CD4-positive, alpha-beta T cell (primary cell): ENCODE measurements at regions not wholly inside any gene's neighbourhood (a gene's known extent, or its start where the extent isn't known, plus 50 kb on each side); places are given as distances from the start of the nearest gene placed in this dataset.

Experiments
- ATAC-seq: fragments of 200-7000 bp; cut with Tn5 transposase; one replicate; pipeline ENCODE4 v1.10.0; 2022; ENCODE audit warnings: mild to moderate bottlenecking; ENCODE audit not compliant: poor library complexity
- CTCF ChIA-PET: fragments of 350-600 bp; sonication (Branson Sonifier 250); formaldehyde crosslinking; loops from one replicate; lab custom pipeline; 2021; ENCODE audit warnings: antibody characterized with exemption, inconsistent platforms; lab: Charles Lee
- POLR2A ChIA-PET: fragments of 350-600 bp; sonication (Branson Sonifier 250); formaldehyde crosslinking; loops from one replicate; lab custom pipeline; 2021; ENCODE audit warnings: antibody characterized with exemption, inconsistent platforms; lab: Charles Lee
- DNase-seq, 14 experiments: peaks; one replicate each; pipeline ENCODE4 v3.0.0-alpha.2; 2013 to 2020; ENCODE audit warnings: mixed read lengths in 2 of 14
- H3K27ac ChIP-seq, 2 donors: one replicate each; pipeline versions ENCODE4 v1.5.1 to v1.7.0; 2013; ENCODE audit warnings: low read length in 2 of 2, low read depth in 1 of 2, mild to moderate bottlenecking in 1 of 2
- H3K27me3 ChIP-seq, 2 experiments: 1 replicate in 1 of 2; 2 replicates in 1 of 2; pipeline versions ENCODE4 v1.6.1 to v1.7.0; 2013; ENCODE audit warnings: low read length in 2 of 2, control low read depth in 1 of 2, mild to moderate bottlenecking in 1 of 2, moderate library complexity in 1 of 2; ENCODE audit not compliant: insufficient read depth in 2 of 2, control insufficient read depth in 1 of 2
- H3K36me3 ChIP-seq: one replicate; pipeline ENCODE4 v1.6.1; 2013; ENCODE audit warnings: low read length, control low read depth; ENCODE audit not compliant: insufficient read depth
- H3K4me1 ChIP-seq: one replicate; pipeline ENCODE4 v1.6.1; 2013; ENCODE audit warnings: low read length, control low read depth; ENCODE audit not compliant: insufficient read depth
- H3K4me3 ChIP-seq: one replicate; pipeline ENCODE4 v1.5.1; 2013; ENCODE audit warnings: mild to moderate bottlenecking, low read length, moderate library complexity
- H3K9me3 ChIP-seq, 2 experiments: 1 replicate in 1 of 2; 2 replicates in 1 of 2; pipeline versions ENCODE4 v1.6.1 to v1.7.0; 2013; ENCODE audit warnings: low read length in 2 of 2, mild to moderate bottlenecking in 2 of 2, control low read depth in 1 of 2, moderate library complexity in 1 of 2; ENCODE audit not compliant: control insufficient read depth in 1 of 2, insufficient read depth in 1 of 2
- H3K27ac Mint-ChIP-seq: one replicate; pipeline ENCODE4 v1.8.0; 2020; ENCODE audit warnings: mixed read lengths
- H3K27me3 Mint-ChIP-seq: one replicate; pipeline ENCODE4 v1.8.0; 2021; ENCODE audit warnings: mixed read lengths
- H3K36me3 Mint-ChIP-seq: one replicate; pipeline ENCODE4 v1.8.0; 2021; ENCODE audit warnings: low read depth, mixed read lengths
- H3K4me1 Mint-ChIP-seq: one replicate; pipeline ENCODE4 v1.8.0; 2021; ENCODE audit warnings: low read depth, mixed read lengths
- H3K4me3 Mint-ChIP-seq: one replicate; pipeline ENCODE4 v1.8.0; 2020; ENCODE audit warnings: mild to moderate bottlenecking, mixed read lengths
- H3K9me3 Mint-ChIP-seq: one replicate; pipeline ENCODE4 v1.8.0; 2020; ENCODE audit warnings: mixed read lengths
- CTCF ChIP-seq: fragments of 200-600 bp; IDR thresholded peaks from one replicate; pipeline ENCODE4 v1.8.0; 2022; ENCODE audit warnings: antibody characterized with exemption, mild to moderate bottlenecking
- intact Hi-C, 2 experiments: fragments of 100-400 bp; cut with DNase I in 1 of 2; cut with micrococcal nuclease in 1 of 2; formaldehyde crosslinking; loops; one replicate each; pipeline versions ENCODE4 v1.15.1 to v1.9.0; 2023 to 2025; cut with DNase I, micrococcal nuclease

GRCh38 chr6:81511423-81511822 lies 241.1 kb downstream of the TENT5A start:
- H3K27ac ChIP-seq = no peak overlapping the region
- H3K4me3 ChIP-seq = no peak overlapping the region
- H3K27me3 ChIP-seq = no peaks in the 10 kb centered on the region
- Mint-ChIP-seq H3K4me3 (no peak overlapping the region), H3K4me1 (no peaks in the 10 kb centered on the region), H3K36me3 (no peaks in the 10 kb centered on the region), H3K27me3 (no peaks in the 10 kb centered on the region), H3K9me3 (peaks cover 7% of the 10 kb centered on the region), H3K27ac (no peak overlapping the region)
- no peak for ATAC-seq
- H3K36me3 ChIP-seq = no peaks in the 10 kb centered on the region
- intact Hi-C loops = no loop called here
- TF ChIP-seq CTCF = no peak
- no peaks in the 10 kb centered on the region for H3K4me1 ChIP-seq
- no peaks in the 10 kb centered on the region for H3K9me3 ChIP-seq
- CTCF ChIA-PET = no interaction called here
- no peak for DNase-seq
- POLR2A ChIA-PET = no interaction called here

GRCh38 chr6:81495999-81496398 lies 256.5 kb downstream of the TENT5A start:
- no peaks in the 10 kb centered on the region for H3K4me1 ChIP-seq
- no peak overlapping the region for H3K4me3 Mint-ChIP-seq

GRCh38 chr6:81491454-81492101 lies 260.9 kb downstream of the TENT5A start:
- Mint-ChIP-seq H3K4me1 (no peaks in the 10 kb centered on the region), H3K9me3 (peaks cover 5% of the 10 kb centered on the region), H3K36me3 (no peaks in the 10 kb centered on the region), H3K4me3 (no peak overlapping the region), H3K27me3 (no peaks in the 10 kb centered on the region), H3K27ac (no peak overlapping the region)
- H3K4me1 ChIP-seq = no peaks in the 10 kb centered on the region
- intact Hi-C loops = no loop called here
- H3K4me3 ChIP-seq = no peak overlapping the region
- no peaks in the 10 kb centered on the region for H3K9me3 ChIP-seq
- ATAC-seq (no peak), DNase-seq (no peak)
- TF ChIP-seq CTCF = no peak
- POLR2A ChIA-PET = no interaction called here
- no peaks in the 10 kb centered on the region for H3K27me3 ChIP-seq
- H3K36me3 ChIP-seq = no peaks in the 10 kb centered on the region
- no peak overlapping the region for H3K27ac ChIP-seq
- CTCF ChIA-PET = no interaction called here

More at GRCh38 chr6:81495999-81496398, 256.5 kb downstream of the TENT5A start:
- Histone ChIP-seq H3K27me3 (no peaks in the 10 kb centered on the region), H3K27ac (no peak overlapping the region), H3K4me3 (no peak overlapping the region), H3K36me3 (no peaks in the 10 kb centered on the region), H3K9me3 (peaks cover 0 to under 1% of the 10 kb centered on the region in 2 experiments)
- intact Hi-C loops = no loop called here
- H3K27me3 Mint-ChIP-seq = no peaks in the 10 kb centered on the region
- ChIA-PET POLR2A (no interaction called here), CTCF (no interaction called here)
- ATAC-seq = no peak
- DNase-seq = no peak
- H3K9me3 Mint-ChIP-seq = peaks cover 15% of the 10 kb centered on the region
- no peak overlapping the region for H3K27ac Mint-ChIP-seq
- H3K4me1 Mint-ChIP-seq = no peaks in the 10 kb centered on the region
- TF ChIP-seq CTCF = no peak
- H3K36me3 Mint-ChIP-seq = no peaks in the 10 kb centered on the region
